HG03354 (cell line): ENCODE measurements at regions not wholly inside any gene's neighbourhood (a gene's known extent, or its start where the extent isn't known, plus 50 kb on each side); places are given as distances from the start of the nearest gene placed in this dataset.
"Not testable (repeated sequence)": the region's sequence is repeated elsewhere in the genome, so short reads cannot be mapped to it uniquely, and the experiment has no call there.

Experiments used
- ATAC-seq: cut with Tn5 transposase; IDR thresholded peaks from one replicate; pipeline ENCODE4 v1.9.1; 2021; ENCODE audit warnings: mild to moderate bottlenecking; ENCODE audit not compliant: unreplicated experiment, poor library complexity, severe bottlenecking

DNA sequence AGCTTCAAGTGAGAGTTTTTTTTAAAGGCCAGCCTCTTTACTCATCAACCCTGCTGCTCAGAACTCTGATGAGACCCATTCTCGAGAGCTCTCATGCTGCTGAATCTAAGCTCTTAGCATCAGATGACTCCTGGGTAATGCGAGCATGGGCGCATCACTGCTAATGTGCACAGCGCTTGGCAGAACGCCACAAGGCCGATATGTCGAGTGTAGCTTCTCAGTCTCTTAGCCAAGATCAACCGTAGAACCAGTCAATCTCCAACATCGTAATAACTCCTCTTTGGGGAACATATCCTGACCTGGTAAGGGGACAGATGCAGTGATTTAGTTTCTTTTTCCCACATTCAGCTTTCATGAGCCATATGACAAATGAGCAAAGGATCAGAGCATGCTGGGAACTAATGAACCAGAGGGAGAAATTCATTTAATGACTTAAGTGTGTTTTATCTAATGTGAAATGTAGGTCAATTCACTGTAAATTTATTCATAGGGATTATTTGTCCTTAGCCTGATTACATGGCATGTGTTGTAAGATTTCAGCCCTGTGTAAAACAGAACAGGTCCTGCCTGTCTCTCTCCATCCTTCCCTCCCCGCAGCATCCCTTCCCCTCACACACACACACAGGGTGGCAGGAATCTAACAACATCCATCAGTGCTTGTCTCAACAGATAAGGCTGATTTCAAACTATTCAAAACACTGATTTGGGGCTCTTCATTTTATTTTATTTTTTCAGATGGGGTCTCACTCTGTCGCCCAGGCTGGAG lies 195.4 kb upstream of the C2CD4B start:
- ATAC-seq = no peak

- no peak for ATAC-seq
Measured at GRCh38 chr15:62362144-62362543, 197.1 kb upstream of the C2CD4B start.

DNA sequence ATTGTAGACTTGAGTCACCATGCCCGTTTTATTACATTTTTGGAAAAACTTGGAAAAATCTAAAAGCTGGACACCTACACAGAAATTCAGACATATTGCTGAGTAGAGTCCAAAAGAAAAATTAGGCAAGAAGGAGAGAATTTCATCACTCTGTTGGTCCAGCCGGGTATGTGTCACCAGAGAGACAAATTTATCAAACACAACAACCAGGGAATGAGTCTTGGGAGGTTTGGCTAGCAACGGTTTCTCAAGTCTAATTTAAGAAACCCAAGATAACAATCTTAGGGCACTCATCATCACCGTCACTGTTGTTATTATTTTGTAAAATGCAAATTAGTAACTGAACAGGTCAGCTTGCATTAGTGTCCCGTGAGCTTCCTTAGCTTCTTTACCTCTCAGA lies 197.5 kb upstream of the C2CD4B start:
- no peak for ATAC-seq

DNA sequence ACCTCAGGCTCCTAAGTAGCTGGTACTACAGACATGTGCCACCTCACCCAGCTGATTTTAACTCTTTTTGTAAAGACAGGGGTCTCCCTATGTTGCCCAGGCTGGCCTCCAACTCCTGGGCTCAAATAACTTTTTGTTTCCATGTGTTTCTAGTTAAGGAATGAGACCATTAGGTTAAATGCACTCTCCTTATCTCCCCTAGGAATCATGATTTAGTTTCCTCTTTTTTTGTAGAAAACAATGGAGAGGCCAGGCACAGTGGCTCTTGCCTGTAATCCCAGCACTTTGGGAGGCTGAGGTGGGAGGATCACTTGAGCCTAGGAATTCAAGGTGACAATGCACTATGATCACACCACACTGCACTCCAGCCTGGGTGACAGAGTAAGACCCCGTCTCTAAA lies 198.8 kb upstream of the C2CD4B start:
- no peak for ATAC-seq

GRCh38 chr15:62365795-62366442 lies 200.8 kb upstream of the C2CD4B start:
- no peak for ATAC-seq

DNA sequence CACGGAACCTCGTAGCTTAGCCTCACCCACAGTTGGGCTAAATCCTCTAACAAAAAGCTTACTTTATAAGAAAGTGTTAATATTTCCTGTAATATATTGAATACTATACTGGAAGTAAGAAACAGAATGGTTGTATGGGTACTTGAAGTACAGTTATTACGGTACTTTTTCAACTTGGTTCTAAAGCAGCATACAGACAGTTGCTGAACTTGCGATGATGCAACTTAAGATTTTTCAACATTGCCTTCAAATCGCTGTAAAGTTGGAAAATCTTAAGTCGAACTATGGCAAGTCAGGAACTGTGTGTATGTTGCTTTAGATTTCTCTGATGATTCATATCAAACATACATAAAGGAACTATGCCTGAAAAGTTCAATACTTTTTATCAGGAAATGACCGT lies 204.4 kb upstream of the C2CD4B start:
- ATAC-seq = no peak

- not testable (repeated sequence) for ATAC-seq
Measured at GRCh38 chr15:62371683-62372082, 206.6 kb upstream of the C2CD4B start.

DNA sequence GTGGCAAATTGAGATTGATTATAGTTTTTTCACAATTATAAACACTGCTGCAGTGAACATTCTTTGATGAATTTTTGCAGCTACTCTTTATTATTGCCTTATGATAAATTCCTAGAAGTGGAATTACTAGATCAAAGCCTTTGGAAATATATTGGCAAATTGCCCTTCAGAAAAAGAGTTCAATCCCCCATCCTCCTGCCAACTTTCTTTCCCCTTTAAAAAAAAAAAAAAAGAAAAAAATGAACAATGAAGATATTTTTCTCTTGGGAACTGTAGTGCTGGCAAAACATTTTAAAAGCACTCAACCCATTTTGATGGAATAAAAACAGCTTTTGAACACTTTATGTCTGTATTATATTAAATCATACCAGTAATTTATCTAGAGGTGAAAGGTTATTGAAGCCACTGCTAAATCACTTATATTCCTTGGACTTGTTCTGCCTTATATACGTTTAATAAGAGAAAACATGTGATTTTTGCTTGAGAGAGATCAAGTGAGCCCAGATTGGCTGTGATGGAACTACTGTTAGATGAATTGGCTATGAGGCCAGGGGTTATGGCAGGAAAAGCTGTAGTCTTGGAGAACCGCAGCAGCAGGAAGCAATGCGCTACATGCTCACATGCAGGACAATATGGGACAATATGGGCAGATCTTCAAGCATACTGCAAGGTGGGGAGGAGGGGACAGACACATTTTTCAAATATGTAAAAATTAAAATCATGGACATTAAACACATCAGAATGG lies 212.8 kb upstream of the C2CD4B start:
- ATAC-seq = no peak

GRCh38 chr15:62378772-62379498 lies 213.8 kb upstream of the C2CD4B start:
- no peak for ATAC-seq

- no peak for ATAC-seq
Measured at GRCh38 chr15:62380011-62380410, 214.9 kb upstream of the C2CD4B start.

GRCh38 chr15:62382046-62382445 lies 217.0 kb upstream of the C2CD4B start:
- ATAC-seq = no peak

- ATAC-seq = peak; percentile 86
Measured at GRCh38 chr15:62389885-62390790, 225.1 kb upstream of the C2CD4B start, which contains the start of gene TLN2. Gene TLN2, plus strand, starts transcription at chr15:62390550.

- ATAC-seq = peak; percentile 41
Measured at GRCh38 chr15:62390791-62391640, 225.9 kb upstream of the C2CD4B start.

DNA sequence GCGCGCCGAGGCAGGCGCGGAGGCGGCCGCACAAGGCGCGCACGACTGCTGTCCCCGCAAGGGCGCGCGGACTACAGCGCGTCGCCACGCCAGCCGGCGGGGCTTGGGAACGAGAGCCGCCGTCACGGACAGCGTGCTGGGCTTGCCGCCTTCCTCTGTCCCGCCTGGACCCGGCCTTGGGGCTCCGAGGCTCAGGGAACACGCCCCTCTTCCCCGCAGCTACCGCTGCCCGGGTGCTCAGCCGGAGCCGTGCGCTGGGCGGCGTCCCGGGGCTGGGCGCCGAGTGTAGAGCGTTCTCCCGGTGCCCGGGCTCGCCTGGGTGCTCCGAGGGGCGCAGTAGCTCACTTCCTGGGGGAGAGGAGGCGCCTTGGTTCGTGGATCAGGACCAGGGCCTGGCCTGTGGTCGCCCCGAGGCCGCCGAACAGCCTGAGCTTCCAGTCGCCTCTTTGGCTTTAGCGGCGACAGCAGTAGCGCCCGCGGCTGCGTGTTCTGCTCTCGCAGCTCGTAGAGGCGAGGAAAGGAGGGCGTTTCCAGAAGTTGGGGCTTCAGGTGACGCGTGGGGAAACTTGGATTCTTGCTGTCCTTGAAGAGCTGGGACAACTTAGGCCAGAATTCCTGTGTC lies 226.7 kb upstream of the C2CD4B start:
- ATAC-seq = no peak

- no peak for ATAC-seq
Measured at GRCh38 chr15:62392376-62392775, 227.3 kb upstream of the C2CD4B start.

DNA sequence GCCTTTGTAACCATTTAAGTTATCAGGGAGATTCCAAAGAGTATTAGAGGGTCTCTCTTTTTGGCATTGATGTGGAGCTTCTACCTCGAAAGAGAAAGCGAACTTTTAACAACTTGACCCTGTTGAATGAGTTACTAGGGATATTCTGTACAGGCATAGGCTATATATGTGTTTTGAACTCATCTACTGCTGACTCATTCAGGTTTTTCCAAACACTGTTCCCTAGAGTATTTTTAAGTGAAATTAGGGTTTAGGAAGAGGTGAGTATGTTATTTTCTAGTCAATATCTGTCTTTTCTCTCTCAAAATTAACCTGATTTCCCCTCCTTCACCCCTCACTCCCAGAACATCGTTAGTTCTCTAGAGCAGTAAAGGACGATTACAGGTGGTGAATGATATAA lies 228.1 kb upstream of the C2CD4B start:
- no peak for ATAC-seq

DNA sequence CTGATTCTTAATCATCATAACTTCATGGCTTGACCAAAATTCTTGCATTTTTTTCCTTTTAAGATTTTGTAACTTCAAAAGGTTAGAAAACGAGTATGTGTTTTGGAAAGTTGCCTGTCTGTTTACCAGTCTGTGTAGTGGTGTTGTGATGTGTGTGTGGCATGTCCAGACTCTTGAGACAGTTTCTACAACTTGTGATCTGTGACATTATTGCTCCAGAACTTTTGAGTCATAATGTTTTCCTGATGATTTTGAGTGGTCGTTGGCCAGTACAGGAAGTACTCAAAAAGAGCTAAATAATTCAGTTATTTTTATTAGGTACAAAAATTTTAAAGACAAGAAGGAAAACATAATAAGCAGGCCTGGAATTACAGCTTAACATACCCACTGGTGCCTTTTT lies 229.0 kb upstream of the C2CD4B start:
- ATAC-seq = no peak

GRCh38 chr15:62400778-62401177 lies 235.7 kb upstream of the C2CD4B start:
- ATAC-seq = no peak
